Keratinocyte (primary cell): ENCODE measurements at regions not wholly inside any gene's neighbourhood (a gene's known extent, or its start where the extent isn't known, plus 50 kb on each side); places are given as distances from the start of the nearest gene placed in this dataset.

Experiments used
- DNase-seq: peaks from one replicate; pipeline ENCODE4 v3.0.0-alpha.2; 2011; ENCODE audit warnings: low read depth, missing footprints, low spot score
- FAIRE-seq: peaks from 2 replicates; lab custom pipeline; 2011; peaks lifted over from hg19 to GRCh38; lab: Jason Lieb, UNC
- H2AFZ ChIP-seq: 2 replicates; pipeline ENCODE4 v1.6.0; 2012; ENCODE audit warnings: low read length, control low read depth, inconsistent platforms; ENCODE audit not compliant: control insufficient read depth
- H3K27ac ChIP-seq: 2 replicates; pipeline ENCODE4 v1.5.1; 2011; ENCODE audit warnings: low read length; ENCODE audit not compliant: control insufficient read depth, insufficient read depth
- H3K27me3 ChIP-seq: 3 replicates; pipeline ENCODE4 v1.6.0; 2011; ENCODE audit warnings: low read length; ENCODE audit not compliant: control insufficient read depth, insufficient read depth; ENCODE audit errors: extremely low read depth
- H3K36me3 ChIP-seq, 2 experiments: 2 replicates in 1 of 2; 3 replicates in 1 of 2; pipeline ENCODE4 v1.5.1; 2011; ENCODE audit warnings: low read length in 2 of 2, mild to moderate bottlenecking in 1 of 2; ENCODE audit not compliant: control insufficient read depth in 2 of 2, insufficient read depth in 2 of 2; ENCODE audit errors: extremely low read depth in 1 of 2
- H3K4me1 ChIP-seq: 3 replicates; pipeline ENCODE4 v1.5.1; 2011; ENCODE audit warnings: low read length; ENCODE audit not compliant: control insufficient read depth, insufficient read depth; ENCODE audit errors: extremely low read depth
- H3K4me2 ChIP-seq: 3 replicates; pipeline ENCODE4 v1.6.0; 2011; ENCODE audit warnings: low read depth, low read length; ENCODE audit not compliant: control insufficient read depth, insufficient read depth; ENCODE audit errors: extremely low read depth
- H3K4me3 ChIP-seq, 3 experiments: fragments of 200-600 bp in 1 of 3; sonication (generic) in 1 of 3; 2 replicates in 2 of 3; 3 replicates in 1 of 3; pipeline ENCODE4 v1.5.1; 2011 to 2016; ENCODE audit warnings: low read length in 3 of 3, mild to moderate bottlenecking in 3 of 3, control low read depth in 2 of 3, inconsistent platforms in 1 of 3, low read depth in 1 of 3, mixed read lengths in 1 of 3, mixed run types in 1 of 3, moderate library complexity in 1 of 3; ENCODE audit not compliant: control insufficient read depth in 2 of 3, insufficient read depth in 2 of 3; ENCODE audit errors: extremely low read depth in 1 of 3
- H3K79me2 ChIP-seq: 2 replicates; pipeline ENCODE4 v1.6.0; 2012; ENCODE audit warnings: low read length; ENCODE audit not compliant: control insufficient read depth, insufficient read depth
- H3K9ac ChIP-seq: 3 replicates; pipeline ENCODE4 v1.6.0; 2011; ENCODE audit warnings: low read length; ENCODE audit not compliant: control insufficient read depth, insufficient read depth; ENCODE audit errors: extremely low read depth
- H3K9me1 ChIP-seq: 3 replicates; pipeline ENCODE4 v1.6.0; 2011; ENCODE audit warnings: low read length; ENCODE audit not compliant: control insufficient read depth, insufficient read depth; ENCODE audit errors: extremely low read depth
- H3K9me3 ChIP-seq: 2 replicates; pipeline ENCODE4 v1.5.1; 2012; ENCODE audit warnings: low read depth, low read length; ENCODE audit not compliant: control insufficient read depth
- H4K20me1 ChIP-seq: 3 replicates; pipeline ENCODE4 v1.6.0; 2011; ENCODE audit warnings: low read length; ENCODE audit not compliant: control insufficient read depth, insufficient read depth; ENCODE audit errors: extremely low read depth
- CTCF ChIP-seq, 3 experiments: IDR thresholded peaks in 1 of 3; conservative IDR thresholded peaks in 1 of 3; optimal IDR thresholded peaks in 1 of 3; 2 replicates in 2 of 3; 3 replicates in 1 of 3; pipeline versions ENCODE3 to v1.5.1; 2011; ENCODE audit warnings: low read length in 3 of 3, mild to moderate bottlenecking in 3 of 3, moderate library complexity in 2 of 3, control low read depth in 1 of 3, inconsistent platforms in 1 of 3; ENCODE audit not compliant: insufficient read depth in 2 of 3; ENCODE audit errors: extremely low read depth in 1 of 3
- EZH2 ChIP-seq: IDR thresholded peaks from one replicate; pipeline ENCODE4 v1.6.1; 2012; ENCODE audit warnings: inconsistent platforms, mild to moderate bottlenecking, low read length, moderate library complexity
- dilution Hi-C: fragments of 300-500 bp; cut with MboI; formaldehyde crosslinking; loops from one replicate; pipeline ENCODE4 v1.7.0; 2020; ENCODE audit warnings: low sequenced_read_pairs; ENCODE audit not compliant: extremely low pct_ligation_motif_present

- TF ChIP-seq EZH2: no peak
- dilution Hi-C loops: no loop called here
- Histone ChIP-seq H2AFZ (no peak overlapping the region), H3K9ac (no peak overlapping the region), H3K27ac (no peak overlapping the region), H3K79me2 (no peaks in the 10 kb centered on the region), H3K4me2 (no peak overlapping the region), H3K36me3 (no peaks in the 10 kb centered on the region), H3K9me3 (no peaks in the 10 kb centered on the region), H4K20me1 (no peaks in the 10 kb centered on the region), H3K4me3 (no peak overlapping the region), H3K9me1 (no peaks in the 10 kb centered on the region), H3K4me1 (no peaks in the 10 kb centered on the region), H3K27me3 (no peaks in the 10 kb centered on the region)
- DNase-seq (no peak), FAIRE-seq (no peak)
Measured at GRCh38 chr4:72805284-72805683, 236.3 kb upstream of the ADAMTS3 start.

DNA sequence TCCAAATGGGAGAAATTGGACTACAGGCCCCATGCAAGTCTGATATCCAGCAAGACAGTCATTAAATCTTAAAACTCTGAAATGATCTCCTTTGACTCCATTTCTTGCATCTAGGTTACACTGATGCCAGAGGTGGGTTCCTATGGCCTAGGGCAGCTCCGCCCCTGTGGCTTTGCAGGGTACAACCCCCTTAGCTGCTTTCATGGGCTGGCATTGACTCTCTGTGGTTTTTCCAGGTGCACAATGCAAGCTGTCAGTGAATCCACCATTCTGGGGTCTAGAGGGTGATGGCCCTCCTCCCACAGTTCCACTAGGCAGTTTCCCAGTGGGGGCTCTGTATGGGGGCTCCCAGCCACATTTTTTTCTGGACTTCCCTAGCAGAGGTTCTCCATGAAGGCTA lies 228.5 kb upstream of the ADAMTS3 start:
- H3K9me1 ChIP-seq: no peaks in the 10 kb centered on the region
- dilution Hi-C loops: no loop called here
- no peaks in the 10 kb centered on the region for H3K4me1 ChIP-seq
- H3K4me3 ChIP-seq: no peak overlapping the region
- no peak overlapping the region for H3K4me2 ChIP-seq
- no peak overlapping the region for H2AFZ ChIP-seq
- no peaks in the 10 kb centered on the region for H3K27me3 ChIP-seq
- H3K27ac ChIP-seq: no peak overlapping the region
- DNase-seq: no peak
- no peaks in the 10 kb centered on the region for H4K20me1 ChIP-seq
- FAIRE-seq: no peak
- H3K79me2 ChIP-seq: no peaks in the 10 kb centered on the region
- H3K9ac ChIP-seq: no peak overlapping the region
- H3K36me3 ChIP-seq: no peaks in the 10 kb centered on the region
- TF ChIP-seq CTCF (optimal IDR thresholded peaks at IDR 0.05 in 1 of 3, IDR thresholded peaks at IDR 0.05 in 1 of 3, conservative IDR thresholded peaks at IDR 0.05 in 1 of 3; ENCODE audit: extremely low read depth in 1 of 3, insufficient read depth in 2 of 3, low read length in 3 of 3) (no peak), EZH2 (no peak)
- no peaks in the 10 kb centered on the region for H3K9me3 ChIP-seq

GRCh38 chr4:72791054-72791453 lies 222.0 kb upstream of the ADAMTS3 start:
- dilution Hi-C loops: no loop called here
- no peaks in the 10 kb centered on the region for H3K79me2 ChIP-seq
- H3K4me2 ChIP-seq: no peak overlapping the region
- no peak for TF ChIP-seq EZH2
- no peaks in the 10 kb centered on the region for H4K20me1 ChIP-seq
- H3K9me1 ChIP-seq: no peaks in the 10 kb centered on the region
- H3K9ac ChIP-seq: no peak overlapping the region
- H2AFZ ChIP-seq: no peak overlapping the region
- H3K4me3 ChIP-seq: no peak overlapping the region
- FAIRE-seq (no peak), DNase-seq (no peak)
- H3K4me1 ChIP-seq: no peaks in the 10 kb centered on the region
- H3K27me3 ChIP-seq: no peaks in the 10 kb centered on the region
- no peaks in the 10 kb centered on the region for H3K9me3 ChIP-seq
- no peaks in the 10 kb centered on the region for H3K36me3 ChIP-seq
- H3K27ac ChIP-seq: no peak overlapping the region
